ENCODE measurements at regions not wholly inside any gene's neighbourhood (a gene's known extent, or its start where the extent isn't known, plus 50 kb on each side); places are given as distances from the start of the nearest gene placed in this dataset.

GRCh38 chr21:38646213-38646837 lies 148.0 kb upstream of the ERG start:
- TF ChIP-seq, protein P1, sequence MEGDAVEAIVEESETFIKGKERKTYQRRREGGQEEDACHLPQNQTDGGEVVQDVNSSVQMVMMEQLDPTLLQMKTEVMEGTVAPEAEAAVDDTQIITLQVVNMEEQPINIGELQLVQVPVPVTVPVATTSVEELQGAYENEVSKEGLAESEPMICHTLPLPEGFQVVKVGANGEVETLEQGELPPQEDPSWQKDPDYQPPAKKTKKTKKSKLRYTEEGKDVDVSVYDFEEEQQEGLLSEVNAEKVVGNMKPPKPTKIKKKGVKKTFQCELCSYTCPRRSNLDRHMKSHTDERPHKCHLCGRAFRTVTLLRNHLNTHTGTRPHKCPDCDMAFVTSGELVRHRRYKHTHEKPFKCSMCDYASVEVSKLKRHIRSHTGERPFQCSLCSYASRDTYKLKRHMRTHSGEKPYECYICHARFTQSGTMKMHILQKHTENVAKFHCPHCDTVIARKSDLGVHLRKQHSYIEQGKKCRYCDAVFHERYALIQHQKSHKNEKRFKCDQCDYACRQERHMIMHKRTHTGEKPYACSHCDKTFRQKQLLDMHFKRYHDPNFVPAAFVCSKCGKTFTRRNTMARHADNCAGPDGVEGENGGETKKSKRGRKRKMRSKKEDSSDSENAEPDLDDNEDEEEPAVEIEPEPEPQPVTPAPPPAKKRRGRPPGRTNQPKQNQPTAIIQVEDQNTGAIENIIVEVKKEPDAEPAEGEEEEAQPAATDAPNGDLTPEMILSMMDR (conservative IDR thresholded peaks at IDR 0.05), result no peak
- no peak for TF ChIP-seq EZH2 (IDR thresholded peaks at IDR 0.05; ENCODE audit: low read depth)
